Kidney (tissue), 13 donors: ENCODE measurements at regions not wholly inside any gene's neighbourhood (a gene's known extent, or its start where the extent isn't known, plus 50 kb on each side); places are given as distances from the start of the nearest gene placed in this dataset.

Experiments used
- DNase-seq, 5 donors: peaks; one replicate each; pipeline ENCODE4 v3.0.0-alpha.2; 2013 to 2020
- FAIRE-seq: peaks from 2 replicates; lab custom pipeline; 2012; peaks lifted over from hg19 to GRCh38; lab: Jason Lieb, UNC
- H3K27ac ChIP-seq, 2 donors: one replicate each; pipeline ENCODE4 v1.7.0; 2013; ENCODE audit warnings: low read depth in 2 of 2, low read length in 2 of 2, inconsistent platforms in 1 of 2
- H3K27me3 ChIP-seq: one replicate; pipeline ENCODE4 v1.7.1; 2013; ENCODE audit warnings: low read length, inconsistent platforms; ENCODE audit not compliant: control insufficient read depth, insufficient read depth
- H3K36me3 ChIP-seq, 3 donors: one replicate each; pipeline versions ENCODE4 v1.7.0 to v1.7.1; 2013; ENCODE audit warnings: low read length in 3 of 3, control low read depth in 1 of 3, inconsistent platforms in 1 of 3; ENCODE audit not compliant: insufficient read depth in 3 of 3, control insufficient read depth in 2 of 3
- H3K4me1 ChIP-seq, 3 donors: one replicate each; pipeline versions ENCODE4 v1.7.0 to v1.7.1; 2013; ENCODE audit warnings: low read length in 3 of 3, inconsistent platforms in 1 of 3, low read depth in 1 of 3; ENCODE audit not compliant: control insufficient read depth in 2 of 3, insufficient read depth in 2 of 3
- H3K4me3 ChIP-seq, 3 donors: one replicate each; pipeline versions ENCODE4 v1.7.0 to v1.8.1; 2013; ENCODE audit warnings: low read length in 3 of 3, control low read depth in 1 of 3, inconsistent platforms in 1 of 3
- H3K9ac ChIP-seq, 3 donors: one replicate each; pipeline versions ENCODE4 v1.7.0 to v1.7.1; 2013; ENCODE audit warnings: low read length in 3 of 3, control low read depth in 1 of 3, inconsistent platforms in 1 of 3
- H3K9me3 ChIP-seq, 3 donors: one replicate each; pipeline versions ENCODE4 v1.7.0 to v1.7.1; 2013; ENCODE audit warnings: low read length in 3 of 3, control low read depth in 1 of 3, inconsistent platforms in 1 of 3; ENCODE audit not compliant: control insufficient read depth in 2 of 3, insufficient read depth in 1 of 3
- CTCF ChIP-seq: IDR thresholded peaks from 3 replicates; pipeline ENCODE4 v1.5.1; 2012; ENCODE audit warnings: mild to moderate bottlenecking, moderate library complexity, borderline replicate concordance; ENCODE audit not compliant: insufficient read depth; ENCODE audit errors: extremely low read depth
- intact Hi-C: fragments of 100-400 bp; cut with DNase I; formaldehyde crosslinking; loops from one replicate; pipeline ENCODE4 v1.11.1; 2022
- donor health status: control.
- donor health status: control.
- donor health status: control.
- donor health status: control.
- donor health status: control.
- donor health status: DM: yes; HTN: yes; CAD: no.
- donor health status: Normal renal cell carcinoma (clear cell type).

GRCh38 chr17:22233382-22233781 is 541.1 kb downstream of the KCNJ18 start:
- intact Hi-C loops: no loop called here
- Histone ChIP-seq H3K27ac (no peak overlapping the region), H3K36me3 (no peaks in the 10 kb centered on the region), H3K9me3 (peaks cover 0 to 11% (median 0%) of the 10 kb centered on the region in 3 donors), H3K27me3 (no peaks in the 10 kb centered on the region), H3K4me1 (no peaks in the 10 kb centered on the region), H3K4me3 (no peak overlapping the region), H3K9ac (no peak overlapping the region)
- no peak for DNase-seq
- TF ChIP-seq CTCF: no peak
- no peak for FAIRE-seq

- no peak overlapping the region for H3K27ac ChIP-seq
- intact Hi-C loops: no loop called here
- no peaks in the 10 kb centered on the region for H3K27me3 ChIP-seq
- H3K4me1 ChIP-seq: no peaks in the 10 kb centered on the region
- H3K9me3 ChIP-seq: peaks cover 0 to 4% (median 3%) of the 10 kb centered on the region in 3 donors
- H3K36me3 ChIP-seq: no peaks in the 10 kb centered on the region
- FAIRE-seq (no peak), DNase-seq (no peak)
- no peak for TF ChIP-seq CTCF
- no peak overlapping the region for H3K9ac ChIP-seq
- no peak overlapping the region for H3K4me3 ChIP-seq
Measured at GRCh38 chr17:22242472-22242871, 550.1 kb downstream of the KCNJ18 start.

DNA sequence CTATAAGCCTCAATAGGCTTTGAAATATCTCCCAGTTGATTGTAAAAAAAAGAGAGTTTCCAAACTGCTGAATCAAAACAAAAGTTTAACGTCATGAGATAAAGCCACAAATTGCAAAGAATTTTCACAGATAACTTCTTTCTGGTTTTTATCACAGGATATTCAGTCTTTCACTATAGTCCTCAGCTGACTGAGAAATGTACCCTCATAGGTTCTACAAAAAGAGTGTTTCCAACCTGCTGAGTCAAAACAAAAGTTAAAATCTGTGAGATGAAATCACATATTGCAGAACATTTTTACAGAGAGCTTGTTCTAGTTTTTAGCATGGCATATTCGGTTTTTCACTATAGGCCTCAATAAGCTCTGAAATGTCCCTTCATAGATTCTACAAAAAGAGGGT is 559.2 kb downstream of the KCNJ18 start:
- no peak for DNase-seq
- Histone ChIP-seq H3K9me3 (peaks cover 0 to 10% (median 0%) of the 10 kb centered on the region in 3 donors), H3K4me3 (no peak overlapping the region), H3K27ac (no peak overlapping the region), H3K4me1 (no peaks in the 10 kb centered on the region), H3K9ac (no peak overlapping the region), H3K27me3 (no peaks in the 10 kb centered on the region), H3K36me3 (no peaks in the 10 kb centered on the region)
- FAIRE-seq: no peak
- TF ChIP-seq CTCF: no peak
- intact Hi-C loops: no loop called here

DNA sequence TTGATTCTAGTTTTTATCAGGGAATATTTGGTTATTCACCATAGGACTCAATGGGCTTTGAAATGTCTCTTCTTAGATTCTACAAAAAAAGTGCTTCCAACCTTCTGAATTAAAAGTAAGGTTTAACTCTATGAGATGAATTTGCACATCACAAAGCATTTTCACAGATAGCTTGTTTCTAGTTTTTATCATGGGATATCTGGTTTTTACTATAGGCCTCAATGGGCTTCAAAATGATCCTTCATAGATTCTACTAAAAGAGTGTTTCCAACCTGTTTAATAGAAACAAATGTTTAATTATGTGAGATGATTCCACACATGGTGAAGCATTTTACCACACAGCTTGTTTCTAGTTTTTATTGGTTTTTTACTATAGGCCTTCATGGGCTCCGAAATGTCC is 560.7 kb downstream of the KCNJ18 start:
- DNase-seq: no peak
- Histone ChIP-seq H3K27me3 (no peaks in the 10 kb centered on the region), H3K27ac (no peak overlapping the region), H3K4me1 (no peaks in the 10 kb centered on the region), H3K36me3 (no peaks in the 10 kb centered on the region), H3K9me3 (peaks cover 0 to 10% (median 0%) of the 10 kb centered on the region in 3 donors), H3K9ac (no peak overlapping the region), H3K4me3 (no peak overlapping the region)
- no peak for TF ChIP-seq CTCF
- intact Hi-C loops: no loop called here
- FAIRE-seq: no peak
